Upper lobe of left lung (tissue), 4 donors: ENCODE measurements at regions not wholly inside any gene's neighbourhood (a gene's known extent, or its start where the extent isn't known, plus 50 kb on each side); places are given as distances from the start of the nearest gene placed in this dataset.

Experiments used
- POLR2A ChIP-seq, 4 donors: fragments of 450-650 bp; IDR thresholded peaks; one replicate each; pipeline ENCODE4 v1.5.1; 2016 to 2017; ENCODE audit warnings: antibody characterized with exemption in 4 of 4, mild to moderate bottlenecking in 2 of 4
- POLR2AphosphoS5 ChIP-seq, 2 donors: sonication (generic); formaldehyde crosslinking; IDR thresholded peaks; one replicate each; pipeline ENCODE4 v1.5.1; 2017; ENCODE audit warnings: antibody characterized with exemption in 2 of 2
- TF ChIP-seq, protein P1 (sequence below), 6 experiments: fragments of 450-650 bp in 4 of 6; fragments of 200-600 bp in 2 of 6; sonication (generic) in 2 of 6; IDR thresholded peaks; one replicate each; pipeline ENCODE4 v1.5.1; 2016 to 2019; ENCODE audit warnings: antibody characterized with exemption in 6 of 6

DNA sequence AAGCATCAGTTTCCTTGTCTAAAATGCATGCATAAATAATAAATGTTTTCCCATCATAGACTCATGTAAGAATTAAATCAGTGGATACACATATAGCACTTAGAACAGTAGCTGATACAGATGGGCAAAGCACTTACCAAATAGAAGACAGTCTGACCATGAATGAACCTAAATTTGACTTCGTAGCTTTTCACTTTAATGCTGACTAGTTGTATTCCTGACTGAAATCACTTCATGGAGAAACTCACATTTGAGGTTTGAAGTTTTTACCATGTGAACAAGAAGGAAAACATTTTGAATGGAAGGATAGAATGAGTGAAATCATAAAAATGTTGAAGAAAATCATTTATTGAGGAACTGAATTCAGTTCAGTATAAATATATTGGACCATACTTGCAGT lies 68.8 kb upstream of the TMCO5A start:
- TF ChIP-seq, protein P1, sequence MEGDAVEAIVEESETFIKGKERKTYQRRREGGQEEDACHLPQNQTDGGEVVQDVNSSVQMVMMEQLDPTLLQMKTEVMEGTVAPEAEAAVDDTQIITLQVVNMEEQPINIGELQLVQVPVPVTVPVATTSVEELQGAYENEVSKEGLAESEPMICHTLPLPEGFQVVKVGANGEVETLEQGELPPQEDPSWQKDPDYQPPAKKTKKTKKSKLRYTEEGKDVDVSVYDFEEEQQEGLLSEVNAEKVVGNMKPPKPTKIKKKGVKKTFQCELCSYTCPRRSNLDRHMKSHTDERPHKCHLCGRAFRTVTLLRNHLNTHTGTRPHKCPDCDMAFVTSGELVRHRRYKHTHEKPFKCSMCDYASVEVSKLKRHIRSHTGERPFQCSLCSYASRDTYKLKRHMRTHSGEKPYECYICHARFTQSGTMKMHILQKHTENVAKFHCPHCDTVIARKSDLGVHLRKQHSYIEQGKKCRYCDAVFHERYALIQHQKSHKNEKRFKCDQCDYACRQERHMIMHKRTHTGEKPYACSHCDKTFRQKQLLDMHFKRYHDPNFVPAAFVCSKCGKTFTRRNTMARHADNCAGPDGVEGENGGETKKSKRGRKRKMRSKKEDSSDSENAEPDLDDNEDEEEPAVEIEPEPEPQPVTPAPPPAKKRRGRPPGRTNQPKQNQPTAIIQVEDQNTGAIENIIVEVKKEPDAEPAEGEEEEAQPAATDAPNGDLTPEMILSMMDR (IDR thresholded peaks at IDR 0.05), result no peak
- no peak for TF ChIP-seq POLR2A (IDR thresholded peaks at IDR 0.05)
- no peak for TF ChIP-seq POLR2AphosphoS5 (IDR thresholded peaks at IDR 0.05)
